HG03469 (cell line): ENCODE measurements at regions not wholly inside any gene's neighbourhood (a gene's known extent, or its start where the extent isn't known, plus 50 kb on each side); places are given as distances from the start of the nearest gene placed in this dataset.

Experiments used
- ATAC-seq: cut with Tn5 transposase; IDR thresholded peaks from one replicate; pipeline ENCODE4 v1.9.1; 2021; ENCODE audit warnings: mild to moderate bottlenecking, moderate library complexity, moderate number of reproducible peaks; ENCODE audit not compliant: unreplicated experiment

- no peak for ATAC-seq
These were observed 93.3 kb downstream of the RFLNA start for GRCh38 chr12:124388038-124388671.

- no peak for ATAC-seq
These were observed 92.6 kb downstream of the RFLNA start for GRCh38 chr12:124387528-124387911.

GRCh38 chr12:124386661-124387527 is 92.0 kb downstream of the RFLNA start:
- ATAC-seq, result no peak

GRCh38 chr12:124386059-124386458 is 91.2 kb downstream of the RFLNA start:
- ATAC-seq, result no peak

- ATAC-seq, result no peak
These were observed 90.5 kb downstream of the RFLNA start for GRCh38 chr12:124385219-124385969.

DNA sequence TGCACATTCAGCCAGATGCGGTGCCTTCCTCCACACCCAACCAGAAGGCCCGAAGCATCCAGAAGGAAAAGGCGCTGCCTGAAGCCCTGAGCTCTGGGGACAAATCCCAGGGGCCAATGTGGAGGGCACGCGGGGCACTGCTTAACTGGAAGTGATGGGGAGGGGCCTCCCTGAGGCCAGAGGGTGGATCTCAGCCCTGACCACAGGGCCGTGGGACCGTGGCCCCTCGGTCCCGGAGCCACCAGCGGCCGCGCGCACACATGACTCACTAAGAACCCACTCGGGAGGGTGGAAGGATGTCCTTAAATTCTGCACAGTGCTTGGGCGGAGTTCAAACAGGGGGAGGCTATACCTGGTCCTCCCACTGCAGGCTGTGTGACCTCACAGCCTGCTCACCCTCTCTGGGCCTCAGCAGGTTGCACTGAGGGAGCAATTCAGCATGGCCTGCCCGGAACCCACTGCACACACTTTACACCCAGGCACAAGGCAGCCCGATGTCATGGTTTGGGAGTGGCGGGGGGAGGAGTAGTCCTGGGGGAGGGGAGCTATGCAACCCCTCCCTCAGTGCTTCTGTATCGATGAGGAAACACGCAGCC is 89.5 kb downstream of the RFLNA start:
- ATAC-seq, result no peak

DNA sequence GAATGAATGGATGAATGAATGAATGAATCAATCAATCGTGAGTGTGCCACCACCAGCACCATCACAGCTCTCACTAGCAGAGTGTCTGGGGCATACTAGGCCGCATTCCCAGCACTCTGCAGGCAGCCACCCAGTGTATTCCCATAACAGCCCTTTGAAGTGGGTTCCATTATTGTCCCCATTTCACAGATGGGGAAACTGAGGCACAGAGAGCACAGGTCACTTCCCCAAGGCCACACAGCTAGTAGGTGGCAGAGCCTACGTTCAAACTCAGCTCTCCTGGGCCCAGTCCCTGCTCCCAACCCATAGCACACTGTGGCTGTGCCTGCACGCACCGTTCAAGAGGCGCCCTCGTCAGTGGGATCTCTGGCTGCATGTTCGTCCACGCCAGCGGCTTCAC is 88.1 kb downstream of the RFLNA start:
- no peak for ATAC-seq

DNA sequence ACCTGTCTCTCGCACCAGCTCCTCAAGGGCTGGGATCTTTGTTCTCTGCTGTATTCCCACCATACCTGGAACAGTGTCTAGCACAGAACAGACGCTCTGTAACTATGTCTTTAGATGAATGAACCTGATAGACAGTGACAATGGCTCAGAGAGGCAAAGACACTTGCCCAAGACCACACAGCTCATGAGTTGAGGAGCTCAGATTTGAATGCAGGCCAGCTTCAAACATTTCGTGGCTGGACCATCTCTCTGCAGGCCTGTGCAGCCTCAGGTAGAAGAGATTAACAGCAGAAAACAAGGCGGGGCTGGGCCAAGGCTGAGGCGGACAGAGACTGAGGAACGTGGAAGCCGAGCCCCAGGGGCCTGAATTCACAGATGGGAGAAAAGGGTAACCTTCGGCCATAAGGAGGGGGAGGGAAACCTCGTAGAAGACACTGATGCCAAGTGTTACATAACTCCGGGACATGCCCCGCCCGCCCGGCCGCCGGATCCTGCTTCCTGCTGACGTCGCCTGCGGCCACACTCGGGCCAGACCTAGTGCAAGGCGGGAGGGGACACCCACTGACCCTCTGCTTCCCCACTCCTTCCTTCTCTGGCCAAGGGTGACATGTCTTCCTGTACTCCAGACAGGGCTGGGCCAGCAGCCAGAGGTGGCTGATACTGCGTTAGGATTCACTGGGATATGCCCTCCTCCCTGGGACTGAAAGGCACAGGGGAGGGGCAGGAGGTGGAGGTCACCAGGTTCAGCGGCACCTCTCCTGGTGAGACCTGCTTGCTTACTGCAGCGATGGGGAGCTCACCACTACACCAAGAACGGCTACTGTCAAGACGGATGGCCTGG is 86.8 kb downstream of the RFLNA start:
- no peak for ATAC-seq

DNA sequence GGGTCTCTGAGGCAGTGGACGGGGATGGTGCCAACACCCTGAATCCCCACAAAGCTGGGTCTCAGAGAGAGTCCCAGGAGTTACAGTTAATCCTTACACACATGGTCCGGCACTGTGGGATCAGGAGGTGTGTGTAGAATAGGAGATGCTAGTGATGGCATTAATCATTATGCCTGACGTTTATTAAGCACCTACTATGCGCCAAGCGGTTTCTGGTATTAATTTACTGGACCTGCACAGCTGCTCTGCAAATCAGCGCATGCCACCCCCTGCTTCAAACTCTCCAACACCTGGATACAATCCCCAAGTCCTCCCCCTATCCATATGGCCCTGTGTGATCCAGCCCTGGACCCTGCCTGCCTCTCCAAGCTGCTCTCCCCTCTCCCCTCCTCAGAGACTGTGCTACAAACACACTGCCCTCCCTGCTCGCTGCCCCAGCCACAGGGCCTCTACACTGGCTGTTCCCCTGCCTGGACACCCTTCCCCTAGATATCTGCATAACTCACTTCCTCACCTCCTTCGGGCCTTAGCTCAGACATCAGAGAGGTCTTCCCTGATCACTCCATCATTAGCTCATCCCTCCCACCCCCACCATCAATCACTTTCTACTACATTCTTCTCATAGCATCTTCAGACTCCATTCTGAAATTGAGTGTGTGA is 86.0 kb downstream of the RFLNA start:
- ATAC-seq, result no peak

DNA sequence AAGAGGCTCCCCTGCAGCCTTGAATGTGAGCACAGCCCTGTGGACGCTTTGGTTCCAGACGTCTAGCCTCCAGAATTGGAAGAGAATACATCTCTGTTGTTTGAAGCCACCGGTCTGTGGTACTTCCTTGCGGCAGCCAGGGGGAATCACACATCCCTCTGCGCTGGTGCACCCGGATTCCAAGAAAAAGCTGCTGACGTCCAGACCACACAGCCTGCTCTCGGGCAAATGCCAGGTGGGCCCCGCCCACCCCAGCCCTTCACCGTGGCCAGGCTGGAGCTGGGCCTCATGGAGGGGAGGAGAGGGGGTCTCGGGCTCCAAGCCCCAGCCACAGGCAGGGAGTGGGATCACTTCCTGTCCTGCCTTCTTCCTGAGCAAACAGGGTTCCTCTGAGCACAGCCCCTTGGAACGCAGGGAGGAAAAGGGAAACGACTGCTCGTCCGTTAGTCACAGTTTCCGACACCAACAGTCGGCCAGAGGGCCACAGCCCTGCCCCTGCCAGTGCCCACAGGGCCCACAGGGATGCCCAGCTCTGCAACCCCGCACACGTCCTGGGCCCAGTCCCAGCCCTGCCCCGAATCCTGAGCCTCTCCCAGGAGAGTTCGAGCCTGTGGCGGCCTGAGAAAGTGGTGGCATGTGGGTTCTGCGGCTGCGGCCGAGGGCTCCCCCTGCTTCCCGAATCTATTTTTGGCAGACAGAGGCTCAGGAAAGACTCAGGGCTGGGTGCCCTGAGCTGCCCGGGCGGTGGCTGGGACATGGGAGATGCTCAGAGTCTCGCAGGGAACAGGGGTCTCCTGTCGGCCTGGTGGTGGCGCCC is 85.3 kb downstream of the RFLNA start:
- ATAC-seq, result no peak

DNA sequence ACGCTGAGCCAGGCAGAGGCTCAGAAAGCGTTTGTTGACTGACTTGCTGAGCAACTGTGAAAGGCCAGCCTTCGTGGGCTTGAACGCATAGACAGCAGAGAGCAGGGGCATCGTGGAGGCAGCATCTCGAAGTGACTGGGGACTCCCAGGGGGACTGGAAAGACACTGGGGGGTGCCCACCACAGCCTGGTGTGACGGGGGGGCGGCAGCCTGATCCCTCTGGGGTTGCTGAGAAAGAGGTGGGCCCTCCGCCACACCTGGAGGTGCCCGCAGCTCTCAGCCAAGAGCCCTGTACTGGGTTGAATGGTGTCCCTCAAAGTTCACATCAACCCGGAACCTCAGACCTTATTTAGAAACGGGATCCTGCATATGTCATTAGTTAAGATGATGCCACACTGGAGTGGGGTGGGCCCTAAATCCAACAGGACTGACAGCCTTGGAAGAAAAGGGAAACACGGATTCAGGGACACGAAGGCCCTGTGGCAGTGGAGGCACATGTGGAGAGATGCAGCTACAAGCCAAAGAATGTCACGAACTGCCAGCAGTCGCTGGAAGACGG is 84.6 kb downstream of the RFLNA start:
- ATAC-seq, result no peak

DNA sequence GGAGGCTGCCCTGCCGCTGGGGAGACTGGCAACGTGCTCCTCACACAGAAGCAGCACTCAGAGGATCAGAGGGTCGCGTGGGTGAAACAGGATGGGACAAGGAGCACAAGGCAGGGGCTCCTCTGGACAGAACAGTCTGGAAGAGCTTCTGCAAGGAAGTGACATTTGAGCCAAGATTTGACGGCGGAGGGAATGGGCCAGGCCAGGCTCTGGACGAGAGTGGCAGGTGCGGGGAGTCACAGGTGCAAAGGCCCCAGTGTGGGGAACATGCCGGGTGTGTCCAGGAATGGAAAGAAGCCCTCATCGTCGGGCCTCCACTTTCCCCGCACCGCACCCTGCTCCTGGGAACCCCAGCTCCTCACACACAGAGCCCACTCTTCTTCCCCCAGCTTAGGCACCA is 84.0 kb downstream of the RFLNA start:
- no peak for ATAC-seq

DNA sequence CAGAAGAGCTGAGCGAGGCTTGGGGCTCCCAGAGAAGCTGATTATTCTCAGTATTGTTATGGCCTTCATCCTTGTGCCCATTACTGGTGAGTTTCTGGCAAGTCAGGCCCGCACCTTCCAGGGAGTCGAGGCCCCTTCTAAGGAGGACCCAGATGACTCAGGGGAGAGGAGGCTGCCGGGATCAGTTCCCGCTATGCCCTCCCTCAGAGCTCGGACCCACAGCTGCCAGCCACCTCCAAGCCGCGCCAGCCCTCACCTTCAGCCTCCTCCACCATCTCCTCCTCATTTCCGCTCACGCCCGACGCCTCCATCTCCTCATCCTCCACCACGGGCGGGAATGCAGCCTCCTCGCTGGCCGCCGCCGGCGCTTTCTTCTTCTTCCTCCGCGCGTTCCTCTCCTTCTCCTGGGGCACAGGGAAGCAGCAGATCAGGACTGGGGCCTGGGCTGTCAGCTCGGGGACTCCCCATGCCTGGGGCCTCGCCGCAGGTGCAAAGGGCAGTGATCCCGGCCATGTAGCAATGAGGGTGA is 83.2 kb downstream of the RFLNA start:
- no peak for ATAC-seq

DNA sequence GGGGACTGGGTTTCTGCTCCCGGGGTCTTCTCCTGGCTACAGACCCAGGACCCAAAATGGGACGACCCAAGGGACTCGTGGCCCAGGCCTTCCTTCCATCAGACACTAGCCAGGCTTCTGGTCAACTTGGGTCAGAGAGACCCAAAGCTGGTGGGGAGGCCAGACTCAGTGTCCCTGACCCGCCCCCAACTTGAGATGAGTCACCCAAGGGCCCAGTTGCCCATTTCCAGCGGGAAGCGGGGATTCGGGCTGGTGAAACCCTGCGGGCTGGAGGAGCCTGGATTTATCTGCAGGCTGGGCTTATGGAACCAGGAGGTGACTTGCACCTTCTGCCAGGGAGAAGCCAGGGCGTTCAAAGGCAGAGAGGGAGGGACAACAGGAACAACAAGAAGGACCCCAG is 81.5 kb downstream of the RFLNA start:
- no peak for ATAC-seq

DNA sequence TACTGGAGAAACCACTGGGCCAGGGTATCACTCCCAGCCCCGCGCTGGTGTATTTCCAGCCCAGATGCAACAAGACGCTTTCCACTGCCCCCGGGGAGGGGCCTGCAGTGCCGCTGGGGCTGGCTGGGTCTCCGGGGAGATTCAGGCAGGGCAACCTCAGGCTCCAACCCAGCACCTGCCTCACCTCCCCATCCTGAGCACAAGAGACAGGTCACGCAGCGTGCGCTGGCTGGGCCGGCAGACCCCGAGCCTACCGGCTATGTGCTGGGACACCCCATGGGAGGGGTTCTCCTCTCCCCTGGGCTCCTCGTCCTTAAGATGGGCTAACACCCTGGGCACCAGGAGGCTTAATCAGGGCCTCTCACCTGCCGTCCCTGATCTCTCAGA is 80.9 kb downstream of the RFLNA start:
- no peak for ATAC-seq

- no peak for ATAC-seq
These were observed 80.4 kb downstream of the RFLNA start for GRCh38 chr12:124375141-124375788.

- no peak for ATAC-seq
These were observed 79.7 kb downstream of the RFLNA start for GRCh38 chr12:124374567-124374966.

DNA sequence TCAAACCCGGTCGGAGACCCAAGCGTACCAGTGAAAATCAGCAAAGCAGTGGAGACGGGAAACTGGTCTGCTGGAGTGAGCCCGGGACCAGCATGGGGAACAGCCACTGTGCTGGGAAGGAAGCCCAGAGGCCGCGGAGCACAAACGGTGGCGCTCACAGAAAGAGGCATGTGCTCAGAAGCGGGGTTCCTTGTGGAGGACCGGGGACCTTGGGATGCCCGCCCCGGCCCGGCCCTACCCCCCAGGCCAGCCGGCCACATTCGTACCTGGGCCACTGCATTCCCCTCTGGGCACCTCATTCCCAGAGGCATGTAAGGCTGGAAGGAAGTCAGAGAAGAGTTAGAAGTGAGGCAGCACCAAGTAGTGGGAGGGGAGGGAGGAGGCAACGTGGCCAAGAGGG is 79.3 kb downstream of the RFLNA start:
- ATAC-seq, result no peak
